IPS DF 4.7 (cell line): ENCODE measurements at regions not wholly inside any gene's neighbourhood (a gene's known extent, or its start where the extent isn't known, plus 50 kb on each side); places are given as distances from the start of the nearest gene placed in this dataset.
A peak's percentile ranks its signal among the peaks of the same experiment; 100 is the strongest.
"Not testable (repeated sequence)": the region's sequence is repeated elsewhere in the genome, so short reads cannot be mapped to it uniquely, and the experiment has no call there.

ENCODE experiments used
- DNase-seq: peaks from one replicate; pipeline ENCODE4 v3.0.0-alpha.2; 2013; ENCODE audit warnings: low spot score; ENCODE audit errors: extremely low read depth

DNA sequence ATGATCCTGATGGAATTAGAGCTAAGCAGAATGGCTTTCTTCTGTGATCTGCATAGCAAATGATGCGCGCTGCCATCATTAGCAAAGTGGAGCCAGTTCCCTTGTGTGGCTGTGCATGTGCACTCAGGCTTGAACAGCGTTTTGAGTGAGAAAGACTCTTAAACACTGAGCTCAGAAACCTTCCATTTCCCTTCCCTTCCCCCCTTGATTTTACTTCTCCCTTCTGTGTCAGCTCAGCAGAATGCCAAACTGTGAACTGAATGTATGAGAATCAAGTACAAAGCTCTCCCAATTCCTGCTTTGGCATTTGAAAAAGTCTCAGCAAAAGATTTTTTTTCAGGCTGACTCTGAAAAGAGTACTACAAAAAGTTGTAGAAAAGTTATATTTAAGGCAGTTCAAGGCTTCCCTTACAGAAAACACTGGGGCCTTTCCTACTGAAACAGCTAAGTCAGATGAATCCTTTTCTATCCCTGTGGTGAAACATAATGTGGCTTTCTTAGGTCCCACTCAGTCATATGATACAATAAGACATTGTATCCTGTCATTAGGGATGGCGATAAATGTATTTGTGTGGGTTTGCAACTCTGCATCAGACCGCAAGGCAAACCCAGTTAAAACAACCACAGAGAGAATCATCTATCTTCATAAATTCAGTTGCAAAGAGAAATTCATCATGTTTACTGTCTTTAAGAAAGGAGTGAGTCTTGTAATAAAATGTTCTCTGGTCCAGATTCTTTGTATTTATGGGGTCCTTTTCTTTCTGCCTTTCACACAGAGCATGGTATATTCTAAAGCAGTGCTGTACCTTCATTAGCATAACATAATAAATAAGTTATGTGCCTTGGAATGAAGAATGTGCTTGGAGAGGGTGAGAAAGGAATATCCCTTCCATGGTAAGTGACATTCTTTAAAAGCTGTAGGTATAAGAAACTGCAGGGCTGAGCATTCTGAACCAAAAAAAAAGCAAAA, 222.6 kb downstream of the CAAP1 start:
- no peak for DNase-seq

GRCh38 chr9:26667882-26668281, 224.7 kb downstream of the CAAP1 start:
- DNase-seq: no peak

- no peak for DNase-seq
These were observed 226.9 kb downstream of the CAAP1 start for GRCh38 chr9:26665666-26666065.

- DNase-seq: not testable (repeated sequence)
These were observed 228.4 kb downstream of the CAAP1 start for GRCh38 chr9:26664087-26664773.

- no peak for DNase-seq
These were observed 230.1 kb downstream of the CAAP1 start for GRCh38 chr9:26662476-26662875.

DNA sequence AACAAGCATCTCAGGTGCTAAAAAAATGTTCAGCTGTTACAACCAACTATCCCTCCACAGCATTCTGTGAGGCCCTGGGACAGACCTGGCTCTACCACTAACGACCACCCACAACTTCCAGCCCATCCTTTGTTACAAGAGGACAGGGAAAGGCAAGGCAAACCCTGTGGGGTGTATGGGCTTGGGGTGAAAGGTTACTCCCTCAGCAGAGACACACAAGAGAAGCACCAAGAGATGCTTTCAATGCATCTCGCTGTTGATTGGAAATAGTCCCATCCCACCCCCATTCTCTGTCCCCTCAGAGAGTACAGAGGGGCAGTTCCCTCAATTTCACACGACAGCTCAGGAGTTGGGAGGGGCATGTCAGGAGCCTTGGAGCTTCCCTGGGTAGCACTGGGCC, 234.1 kb downstream of the CAAP1 start:
- no peak for DNase-seq

GRCh38 chr9:26657958-26658357, 234.6 kb downstream of the CAAP1 start:
- DNase-seq: no peak

GRCh38 chr9:26656003-26656870, 236.4 kb downstream of the CAAP1 start:
- DNase-seq: peak; percentile 53

- DNase-seq: no peak
These were observed 237.4 kb downstream of the CAAP1 start for GRCh38 chr9:26655166-26655565.

DNA sequence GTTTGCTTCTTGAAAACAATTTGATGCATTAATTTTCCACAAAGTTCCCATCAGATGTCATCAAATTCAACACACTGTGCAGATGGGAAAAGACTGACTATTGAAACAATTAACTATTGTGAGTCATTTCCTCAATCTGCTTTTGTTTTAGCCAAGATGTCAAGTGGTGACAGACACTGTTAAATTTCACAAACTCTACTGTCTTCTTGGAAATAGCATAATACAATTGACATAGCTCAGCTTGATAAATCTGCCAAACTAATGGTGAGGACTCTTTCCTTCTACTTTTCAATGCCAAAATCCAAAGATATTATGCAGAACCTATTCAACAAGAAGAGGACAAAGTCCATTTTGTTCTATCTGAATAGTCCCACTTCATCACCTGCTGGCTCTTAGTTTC, 242.3 kb downstream of the CAAP1 start:
- no peak for DNase-seq

DNA sequence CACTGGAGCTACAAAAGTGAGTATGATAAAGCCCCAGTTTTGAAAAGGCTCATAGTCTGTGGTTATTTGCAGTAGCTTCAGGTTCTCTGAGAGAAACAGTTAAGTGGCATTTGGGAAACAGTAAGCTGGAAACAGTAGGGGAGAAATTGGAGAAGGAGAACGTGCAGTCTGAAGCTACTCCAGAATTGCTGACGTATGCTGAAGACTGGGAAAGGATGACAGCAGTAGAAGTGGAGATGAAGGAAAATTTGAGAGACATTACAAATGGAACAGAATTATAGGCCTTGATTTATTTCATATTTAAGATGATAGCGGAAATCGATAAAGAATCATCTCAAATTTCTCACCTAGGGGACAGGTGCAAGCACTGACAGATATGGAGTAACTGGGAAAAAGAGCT, 248.8 kb downstream of the CAAP1 start:
- DNase-seq: no peak

GRCh38 chr9:26639761-26640160, 252.8 kb downstream of the CAAP1 start:
- no peak for DNase-seq

DNA sequence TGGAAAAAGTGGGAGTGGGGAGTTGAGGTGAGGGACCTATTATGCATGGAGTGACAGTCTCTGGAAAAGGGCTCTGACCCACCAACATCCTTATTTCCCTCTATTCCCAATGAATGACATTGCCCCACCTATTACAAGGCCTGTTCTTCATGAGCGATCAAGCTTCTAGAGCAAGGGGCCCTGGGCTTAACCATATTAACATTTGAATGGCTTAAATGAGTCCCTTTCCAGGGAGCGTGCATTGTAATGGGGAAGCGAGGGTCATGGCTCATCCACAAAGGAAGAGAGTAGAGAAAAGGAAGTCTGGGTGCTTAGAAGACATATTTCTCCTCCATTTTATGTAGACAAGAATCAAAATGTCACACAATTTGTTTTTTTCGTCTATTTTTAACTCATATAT, 255.5 kb downstream of the CAAP1 start:
- peak; percentile 76 for DNase-seq

DNA sequence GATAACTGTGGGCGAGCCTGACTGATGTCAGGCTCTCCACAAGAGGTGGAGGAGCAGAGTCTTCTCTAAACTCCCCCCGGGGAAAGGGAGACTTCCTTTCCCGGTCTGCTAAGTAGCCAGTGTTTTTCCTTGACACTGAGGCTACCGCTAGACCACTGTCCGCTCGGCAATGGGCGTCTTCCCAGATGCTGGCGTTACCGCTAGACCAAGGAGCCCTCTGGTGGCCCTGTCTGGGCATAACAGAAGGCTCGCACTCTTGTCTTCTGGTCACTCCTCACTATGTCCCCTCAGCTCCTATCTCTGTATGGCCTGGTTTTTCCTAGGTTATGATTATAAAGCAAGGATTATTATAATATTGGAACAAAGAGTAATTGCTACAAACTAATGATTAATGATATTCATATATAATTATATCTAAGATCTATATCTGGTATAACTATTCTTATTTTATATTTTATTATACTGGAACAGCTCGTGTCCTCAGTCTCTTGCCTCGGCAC, 278.7 kb downstream of the CAAP1 start:
- DNase-seq: not testable (repeated sequence)

DNA sequence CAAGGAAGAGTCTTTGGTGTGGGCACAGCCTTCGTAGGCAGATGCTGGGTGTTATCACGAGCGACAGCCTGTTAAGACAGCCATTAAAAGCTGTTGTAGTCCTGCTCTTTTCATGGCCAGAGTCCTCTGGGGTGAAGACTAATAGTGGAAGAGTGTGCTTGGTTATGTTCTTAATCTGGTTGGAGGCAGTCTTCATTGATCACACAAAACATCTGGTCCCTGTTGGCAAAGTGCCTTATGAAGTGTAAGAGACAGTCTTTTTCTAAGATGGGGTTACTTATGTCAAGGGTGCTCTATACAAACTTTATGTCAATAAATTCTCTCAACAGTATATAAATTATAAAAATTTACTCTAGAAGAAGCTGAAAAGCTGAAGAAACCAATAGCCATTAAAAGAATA, 280.4 kb downstream of the CAAP1 start:
- DNase-seq: no peak

GRCh38 chr9:26606756-26607155, 285.8 kb downstream of the CAAP1 start:
- no peak for DNase-seq

- no peak for DNase-seq
These were observed 287.2 kb downstream of the CAAP1 start for GRCh38 chr9:26605367-26605766.

- no peak for DNase-seq
These were observed 288.4 kb downstream of the CAAP1 start for GRCh38 chr9:26604076-26604662.

GRCh38 chr9:26603617-26604016, 289.0 kb downstream of the CAAP1 start:
- no peak for DNase-seq

DNA sequence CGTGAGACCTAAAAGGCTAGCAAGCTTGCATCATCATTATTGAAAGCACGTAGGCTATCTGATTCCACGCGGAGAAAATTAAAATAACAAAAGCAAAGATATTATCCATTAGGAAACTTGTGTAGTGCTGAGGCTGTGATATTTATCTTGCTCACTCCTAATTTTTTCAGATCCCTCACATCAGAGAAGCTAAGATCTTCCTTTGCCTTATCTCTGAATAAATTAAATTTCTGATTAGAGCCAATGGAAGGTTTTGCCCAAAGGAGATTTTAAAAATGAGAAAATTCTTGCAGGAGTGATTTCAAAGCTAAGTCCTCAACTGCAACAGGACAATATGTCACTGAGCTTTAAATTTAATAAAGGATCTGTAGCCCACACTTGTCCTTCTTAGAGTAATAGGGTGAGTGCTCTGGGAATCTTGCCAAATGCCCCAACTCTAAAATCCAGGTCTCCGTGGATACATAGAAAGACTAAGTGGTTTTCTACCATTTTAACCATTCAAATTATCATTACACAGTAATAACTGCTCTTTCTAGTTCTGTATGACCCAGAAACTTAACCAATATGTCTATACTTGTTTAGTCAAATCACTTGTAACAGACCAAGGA, 295.0 kb downstream of the CAAP1 start:
- no peak for DNase-seq

GRCh38 chr9:26579056-26579455, 313.5 kb downstream of the CAAP1 start:
- DNase-seq: no peak
